NCI-H128 (cell line): ENCODE measurements at regions not wholly inside any gene's neighbourhood (a gene's known extent, or its start where the extent isn't known, plus 50 kb on each side); places are given as distances from the start of the nearest gene placed in this dataset.

Source experiments
- DNase-seq: peaks from one replicate; lab custom pipeline; 2025; ENCODE audit not compliant: unreplicated experiment; lab: John Stamatoyannopoulos, UW

DNA sequence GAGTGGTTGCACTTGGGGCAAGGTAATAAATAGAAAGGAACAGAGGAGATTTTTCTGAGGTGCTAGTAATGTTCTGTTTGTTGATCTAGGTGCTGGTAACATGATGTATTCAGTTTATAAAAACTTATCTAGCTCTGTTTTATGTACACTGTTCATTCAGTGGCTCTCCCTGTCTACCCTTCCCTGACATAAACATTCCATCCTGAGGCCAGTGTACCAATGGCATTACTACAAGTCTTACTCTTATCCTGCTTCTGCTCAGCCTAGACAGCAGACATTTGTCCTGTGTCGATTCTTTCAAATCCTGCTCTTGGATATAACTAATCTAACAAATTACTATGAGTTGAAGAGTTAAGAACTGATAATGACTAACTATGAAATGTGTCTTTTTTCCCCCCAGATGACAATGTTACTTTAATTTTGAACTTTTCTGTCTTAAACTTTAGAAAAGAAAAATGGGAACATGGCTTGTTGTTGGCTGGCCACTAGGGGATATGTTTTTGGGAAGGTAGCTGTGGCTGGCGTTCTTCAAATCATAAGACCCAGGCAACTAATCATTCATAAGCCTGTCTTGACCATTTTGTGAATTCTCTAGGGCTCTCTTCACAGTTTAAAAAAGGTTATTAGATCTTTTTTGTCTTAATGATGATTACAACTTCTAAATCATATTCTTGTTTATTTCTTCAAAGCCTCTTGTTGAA is 390.9 kb downstream of the PBX1 start:
- no peak for DNase-seq

- no peak for DNase-seq
These were observed 389.1 kb downstream of the PBX1 start for GRCh38 chr1:164948101-164948500.

DNA sequence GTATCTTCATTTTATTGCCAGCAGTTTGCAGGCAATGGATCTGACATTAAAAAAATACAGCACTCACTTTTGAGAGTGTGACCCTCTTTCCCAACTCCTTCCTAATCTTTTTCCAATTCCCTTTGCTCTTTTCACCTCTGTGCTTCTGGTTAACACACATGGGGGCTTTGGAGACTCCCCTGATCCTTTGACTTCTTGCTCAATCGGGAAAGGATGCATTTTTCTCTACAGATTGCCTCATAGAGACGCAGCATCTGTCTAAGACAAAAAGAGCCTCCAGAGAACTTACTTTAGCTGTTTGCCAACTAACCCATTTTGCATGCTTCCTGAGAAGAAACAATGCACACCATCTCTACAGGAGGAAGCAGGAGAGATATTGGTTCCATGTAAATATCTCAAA is 378.3 kb downstream of the PBX1 start:
- no peak for DNase-seq

DNA sequence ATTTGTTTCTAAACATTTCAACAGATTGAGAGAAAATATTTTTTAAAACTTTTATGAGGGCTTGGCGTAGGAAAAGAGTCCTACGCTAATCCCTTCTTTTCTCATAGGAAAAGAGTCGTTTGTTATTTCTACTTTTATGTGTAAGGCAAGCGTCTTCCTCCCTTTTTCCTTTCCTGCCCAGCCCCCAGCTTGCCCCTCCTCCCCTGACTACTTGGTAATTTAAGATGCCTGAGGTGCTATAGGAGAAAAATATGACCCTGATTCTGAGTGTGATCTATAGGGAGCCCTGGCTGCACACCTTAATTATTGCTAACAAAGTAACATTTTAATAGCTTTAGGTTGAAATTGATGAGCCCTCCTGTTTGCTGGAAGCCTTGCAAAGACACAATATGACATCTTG is 373.6 kb downstream of the PBX1 start:
- no peak for DNase-seq

DNA sequence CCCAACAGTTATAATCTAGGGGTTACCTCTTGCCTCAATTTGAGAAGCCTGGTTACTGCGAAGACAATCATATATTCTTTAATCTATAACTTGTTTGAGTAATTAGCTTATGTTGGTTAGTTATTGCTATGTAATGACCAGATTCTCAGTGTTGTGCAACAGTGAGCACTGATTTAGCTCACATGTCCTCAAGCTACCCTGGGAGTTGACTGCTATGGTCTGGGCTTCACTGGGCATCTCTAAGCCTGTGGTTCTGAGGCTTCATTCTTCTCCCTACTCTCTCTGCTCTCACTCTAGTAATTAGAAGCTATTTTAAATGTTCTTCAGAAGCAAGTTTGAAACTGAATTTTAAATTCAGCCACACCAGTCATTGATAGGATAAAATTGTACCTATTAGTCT is 371.8 kb downstream of the PBX1 start:
- no peak for DNase-seq

DNA sequence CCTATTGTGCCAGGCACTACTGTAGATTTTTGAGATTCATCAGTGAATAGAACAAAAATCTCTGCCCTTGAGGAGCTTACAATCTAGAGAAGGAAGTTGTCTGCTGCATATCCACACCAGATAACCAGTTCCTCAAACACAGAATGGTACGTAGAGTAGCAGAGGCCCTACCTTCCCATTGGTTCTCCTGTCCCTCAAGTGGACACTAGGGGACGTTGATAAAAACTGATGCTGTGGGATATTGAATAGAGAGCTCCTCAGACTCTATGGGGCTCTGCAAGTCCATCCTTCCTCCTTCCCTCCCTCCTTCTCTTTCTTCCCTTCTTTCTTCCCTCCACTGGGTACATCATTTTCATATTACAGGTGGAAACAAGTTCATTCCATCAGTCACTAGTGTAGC is 371.3 kb downstream of the PBX1 start:
- no peak for DNase-seq

- DNase-seq, result no peak
These were observed 369.3 kb downstream of the PBX1 start for GRCh38 chr1:164928232-164928812.

GRCh38 chr1:164926107-164926506 is 367.1 kb downstream of the PBX1 start:
- DNase-seq, result no peak

DNA sequence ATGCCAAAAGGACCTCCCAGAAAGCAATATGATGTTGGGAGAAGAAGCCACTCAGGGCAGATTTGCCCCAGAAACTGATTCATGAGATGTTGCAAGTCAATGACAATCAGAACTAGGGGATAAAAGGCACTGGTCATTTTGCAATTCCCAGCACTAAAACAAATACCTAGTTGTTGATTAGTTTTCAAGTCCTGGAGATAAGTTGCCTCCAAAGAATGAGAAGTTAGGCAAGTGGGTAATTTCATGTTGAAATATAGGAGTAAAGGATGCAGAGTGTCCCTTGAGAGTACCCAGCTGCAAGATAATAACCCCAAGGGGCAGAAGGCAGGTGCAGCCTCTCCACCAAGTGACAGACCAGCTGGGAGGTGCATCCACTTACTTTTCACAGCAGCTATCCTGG is 363.6 kb downstream of the PBX1 start:
- DNase-seq, result no peak

DNA sequence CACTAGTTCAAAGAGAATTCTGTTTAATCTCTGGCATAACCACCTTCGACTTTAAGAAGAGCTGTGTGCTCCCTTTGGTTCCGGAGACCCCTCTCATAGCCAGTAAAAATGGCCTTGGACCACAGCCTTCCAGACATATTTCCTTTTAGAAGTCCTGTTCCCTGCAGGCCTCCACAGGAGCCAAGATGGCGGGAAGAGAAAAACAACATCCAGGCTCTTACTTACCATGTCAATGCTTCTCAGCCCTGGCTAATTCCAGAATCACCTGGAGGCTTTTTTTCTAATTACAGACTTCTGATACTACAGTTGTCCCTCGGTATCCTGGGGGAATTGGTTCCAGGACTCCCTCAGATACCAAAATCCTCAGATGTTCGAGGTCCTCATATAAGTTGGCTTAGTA is 362.5 kb downstream of the PBX1 start:
- DNase-seq, result no peak

GRCh38 chr1:164918140-164918539 is 359.2 kb downstream of the PBX1 start:
- DNase-seq, result no peak

DNA sequence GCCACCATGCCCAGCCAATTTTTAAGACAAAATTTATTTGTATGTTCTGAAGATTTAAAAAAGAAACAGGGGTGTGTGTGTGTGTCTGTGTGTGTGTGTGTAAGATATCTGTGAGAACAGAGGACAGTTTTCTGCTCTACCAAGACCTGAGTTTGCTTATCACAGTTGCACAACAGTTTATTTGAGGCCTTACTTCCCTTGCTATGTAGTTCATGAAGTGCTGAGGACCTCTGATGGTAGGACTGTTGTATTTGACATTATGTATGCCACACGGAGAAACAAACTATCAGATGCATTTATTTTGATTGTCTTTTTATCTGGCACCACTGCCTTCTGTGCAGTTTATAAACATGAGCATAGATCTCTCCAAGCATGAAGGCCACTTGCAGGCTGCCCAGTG is 355.2 kb downstream of the PBX1 start:
- no peak for DNase-seq

DNA sequence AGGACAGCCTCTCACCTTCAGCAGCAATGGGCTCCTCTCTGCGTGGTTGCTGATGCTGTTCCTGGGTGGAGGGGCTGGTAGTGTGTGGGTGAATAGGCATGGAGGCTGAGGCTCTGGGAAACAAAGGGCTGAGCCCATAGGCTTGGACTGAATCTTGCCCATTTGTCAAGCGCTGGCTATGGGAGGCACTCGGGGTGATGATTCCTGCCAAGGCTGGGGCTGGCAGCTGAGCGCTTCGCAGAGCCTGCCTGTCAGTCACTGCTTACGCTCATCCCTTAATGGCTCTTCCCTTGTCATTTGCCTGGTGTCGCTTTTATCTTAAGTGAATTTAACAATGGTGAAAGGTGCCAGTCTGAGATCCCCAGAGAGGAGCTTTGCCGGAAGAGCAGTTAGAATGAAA is 353.3 kb downstream of the PBX1 start:
- DNase-seq, result no peak

GRCh38 chr1:164910671-164911070 is 351.7 kb downstream of the PBX1 start:
- DNase-seq, result no peak

- DNase-seq, result no peak
These were observed 348.7 kb downstream of the PBX1 start for GRCh38 chr1:164907666-164908065.

- DNase-seq, result no peak
These were observed 346.9 kb downstream of the PBX1 start for GRCh38 chr1:164905869-164906268.

DNA sequence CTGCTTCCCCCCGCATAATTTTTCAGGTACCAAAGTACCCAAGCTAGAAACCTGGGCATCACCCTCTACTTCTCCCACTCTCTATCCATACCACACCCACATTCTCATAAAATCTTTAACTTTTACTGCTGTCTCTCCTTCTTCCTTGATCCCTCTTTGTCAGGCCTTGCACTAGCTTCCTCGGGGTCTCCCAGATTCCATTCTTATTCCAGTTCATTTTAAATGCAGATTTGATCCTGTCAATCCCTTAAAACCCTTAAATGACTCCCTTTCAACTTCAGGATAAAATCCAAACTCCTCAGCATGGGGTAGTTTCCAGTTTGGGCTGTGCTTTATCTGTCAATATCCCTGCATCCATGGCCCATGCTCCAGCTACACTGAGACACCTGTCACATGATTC is 343.5 kb downstream of the PBX1 start:
- no peak for DNase-seq
